ENCODE measurements at regions not wholly inside any gene's neighbourhood (a gene's known extent, or its start where the extent isn't known, plus 50 kb on each side); places are given as distances from the start of the nearest gene placed in this dataset.
"Not testable (repeated sequence)": the region's sequence is repeated elsewhere in the genome, so short reads cannot be mapped to it uniquely, and the experiment has no call there.

GRCh38 chr2:111529022-111529421 lies 355.0 kb downstream of the ANAPC1 start:
- DNase-seq (ENCODE audit: low read depth, low spot score) = not testable (repeated sequence)

GRCh38 chr2:111530239-111530965 lies 353.6 kb downstream of the ANAPC1 start:
- DNase-seq (ENCODE audit: low read depth, low spot score) = not testable (repeated sequence)

- DNase-seq (ENCODE audit: low read depth, low spot score) = not testable (repeated sequence)
These were observed 351.1 kb downstream of the ANAPC1 start for GRCh38 chr2:111532682-111533556.

DNA sequence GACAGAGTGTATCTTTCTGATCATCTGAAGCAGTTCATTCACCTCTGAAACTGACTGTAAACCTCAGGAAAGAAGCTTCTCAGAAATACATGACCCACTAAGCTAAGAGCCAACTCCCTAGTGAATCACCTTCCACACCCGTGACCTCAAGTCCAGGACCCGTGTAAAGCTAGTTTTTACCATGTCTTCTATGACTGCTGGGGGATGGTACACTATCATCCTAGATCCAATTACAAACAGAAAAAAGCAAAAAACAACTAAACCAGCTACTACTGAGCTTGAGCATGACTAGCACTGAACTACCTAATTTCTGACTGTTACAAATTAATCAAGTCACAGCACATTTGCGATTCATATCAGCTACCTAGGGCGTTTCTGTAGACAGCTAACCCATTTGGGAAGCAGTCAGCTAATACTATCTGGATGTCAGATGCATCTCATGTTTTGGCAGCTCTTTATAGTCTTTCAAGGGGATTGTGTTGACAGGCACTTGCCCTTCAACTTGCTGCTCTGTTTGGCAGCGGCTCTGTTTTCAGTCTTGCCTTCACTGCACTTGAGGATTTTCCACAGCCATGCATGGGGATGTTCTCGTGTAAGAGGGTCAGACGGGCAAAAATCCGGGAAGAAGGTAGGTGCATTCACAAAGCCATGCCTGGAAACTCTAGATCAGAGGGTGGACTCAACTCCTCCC lies 350.3 kb downstream of the ANAPC1 start:
- not testable (repeated sequence) for DNase-seq (ENCODE audit: low read depth, low spot score)

GRCh38 chr2:111534910-111535352 lies 349.1 kb downstream of the ANAPC1 start:
- no peak for DNase-seq (ENCODE audit: low read depth, low spot score)

- no peak for DNase-seq (ENCODE audit: low read depth, low spot score)
These were observed 348.6 kb downstream of the ANAPC1 start for GRCh38 chr2:111535404-111535803.

DNA sequence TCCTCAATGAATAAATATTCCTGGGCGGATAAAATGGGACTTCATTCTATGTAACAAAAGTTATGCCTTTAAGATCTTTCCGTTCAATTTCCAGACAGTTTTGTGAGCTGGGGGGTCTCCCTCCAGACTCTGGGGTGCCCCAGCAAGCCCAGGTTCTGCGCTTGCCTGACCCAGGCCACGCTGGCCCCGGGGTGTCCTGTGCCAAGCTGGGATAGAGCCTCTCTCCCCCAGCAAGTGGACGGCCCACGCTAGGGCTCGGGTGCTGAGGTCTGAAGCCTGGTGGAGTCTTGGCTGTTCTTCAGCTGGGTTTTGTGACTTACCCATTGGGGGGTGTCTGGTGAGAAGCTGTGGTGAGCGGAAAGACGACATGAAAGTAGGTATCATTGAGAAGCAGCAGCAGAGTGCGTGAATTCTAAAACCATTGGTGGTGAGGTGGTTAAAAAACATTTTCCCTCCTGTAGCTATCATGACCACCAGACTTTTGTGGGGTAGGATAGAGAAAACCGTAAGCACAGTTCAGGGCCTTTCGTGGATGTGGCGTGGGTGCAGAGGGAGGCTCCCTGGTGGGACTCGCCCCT lies 346.8 kb downstream of the ANAPC1 start:
- no peak for DNase-seq (ENCODE audit: low read depth, low spot score)

- not testable (repeated sequence) for DNase-seq (ENCODE audit: low read depth, low spot score)
These were observed 344.0 kb downstream of the ANAPC1 start for GRCh38 chr2:111539991-111540390.

DNA sequence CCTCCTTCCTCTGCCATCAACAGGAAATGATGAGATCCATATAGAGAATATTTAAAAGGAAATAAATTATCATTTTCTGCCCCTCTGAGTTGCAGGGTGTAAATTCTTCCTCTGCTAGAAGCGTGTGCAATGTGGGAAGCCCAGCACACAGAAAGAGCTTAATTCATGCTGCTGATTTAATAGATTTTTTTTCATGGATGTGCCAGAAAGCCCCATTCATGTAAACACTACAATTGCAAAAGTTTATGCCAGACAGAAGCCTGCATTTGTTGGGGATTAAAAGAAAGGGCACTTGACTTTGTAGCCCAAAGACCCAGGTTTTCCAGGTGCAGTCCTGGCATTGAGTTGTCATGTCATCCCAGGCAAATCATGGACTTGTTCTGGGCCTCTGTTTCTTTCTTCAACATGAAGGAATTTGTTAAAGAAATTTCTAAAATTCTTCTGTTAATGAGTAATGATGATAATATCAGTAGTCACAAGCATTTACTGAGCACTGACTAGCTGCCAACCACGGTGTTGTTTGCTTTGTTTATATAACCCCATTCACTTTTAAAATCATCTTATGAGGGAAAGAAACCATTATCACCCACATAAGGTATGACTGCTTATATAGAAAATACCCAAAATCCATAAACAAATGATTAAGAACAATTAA lies 341.7 kb downstream of the ANAPC1 start:
- not testable (repeated sequence) for DNase-seq (ENCODE audit: low read depth, low spot score)

DNA sequence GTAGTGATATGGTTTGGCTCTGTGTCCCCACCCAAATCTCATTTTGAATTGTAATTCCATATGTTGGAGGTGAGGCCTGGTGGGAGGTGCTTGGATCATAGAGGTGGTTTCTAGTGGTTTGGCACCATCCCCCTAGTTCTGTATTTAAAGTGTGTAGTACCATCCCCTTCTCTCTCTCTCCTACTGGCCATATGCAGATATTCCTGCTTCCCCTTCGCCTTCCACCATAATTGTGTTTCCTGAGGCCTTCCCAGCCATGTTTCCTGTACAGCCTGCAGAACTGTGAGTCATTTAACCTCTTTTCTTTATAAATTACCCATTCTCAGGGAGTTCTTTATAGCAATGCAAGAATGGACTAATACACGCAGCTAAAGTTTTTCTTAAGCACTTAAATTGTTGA lies 340.0 kb downstream of the ANAPC1 start:
- not testable (repeated sequence) for DNase-seq (ENCODE audit: low read depth, low spot score)

- not testable (repeated sequence) for DNase-seq (ENCODE audit: low read depth, low spot score)
These were observed 338.1 kb downstream of the ANAPC1 start for GRCh38 chr2:111545723-111546431.

DNA sequence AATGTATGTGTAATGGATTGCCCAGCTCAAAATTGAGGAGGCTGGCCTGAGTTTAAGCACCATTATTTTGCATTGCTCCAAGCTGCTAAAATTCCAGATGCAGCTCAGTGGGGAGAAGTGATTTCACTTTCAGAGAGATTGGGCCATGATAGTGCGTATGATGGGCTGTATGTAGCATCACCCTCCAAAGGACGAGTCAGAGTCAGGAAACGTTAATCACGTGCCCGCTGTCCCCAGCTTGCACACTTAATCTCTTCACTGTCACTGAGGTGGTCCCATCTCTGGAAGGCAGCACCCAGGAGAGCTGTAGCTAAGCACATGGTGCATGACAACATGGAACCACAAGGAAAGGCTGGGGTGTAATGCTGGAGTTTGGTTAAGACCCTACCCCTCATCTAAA lies 337.4 kb downstream of the ANAPC1 start:
- not testable (repeated sequence) for DNase-seq (ENCODE audit: low read depth, low spot score)

GRCh38 chr2:111549174-111549573 lies 334.8 kb downstream of the ANAPC1 start:
- not testable (repeated sequence) for DNase-seq (ENCODE audit: low read depth, low spot score)

- DNase-seq (ENCODE audit: low read depth, low spot score) = not testable (repeated sequence)
These were observed 332.6 kb downstream of the ANAPC1 start for GRCh38 chr2:111551428-111551827.

DNA sequence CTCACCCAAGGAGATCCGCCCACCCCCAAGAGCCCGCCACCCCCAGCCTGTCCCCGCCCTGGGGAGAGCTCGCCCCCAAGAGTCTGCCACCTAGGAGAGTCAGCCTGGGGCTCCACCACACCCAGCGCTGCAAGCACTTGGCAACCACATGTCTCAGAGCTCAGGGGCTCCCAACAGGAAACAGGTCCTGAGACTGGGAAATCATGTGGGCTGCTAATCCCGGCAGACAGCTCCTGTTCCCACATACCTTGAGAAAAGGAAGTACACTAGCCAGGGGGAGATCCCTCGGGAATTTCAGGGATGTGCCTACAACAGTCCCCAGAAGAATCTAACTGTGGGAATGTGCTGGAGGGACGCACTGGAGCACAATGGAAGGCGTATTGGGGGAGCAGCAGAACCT lies 331.4 kb downstream of the ANAPC1 start:
- DNase-seq (ENCODE audit: low read depth, low spot score) = not testable (repeated sequence)

DNA sequence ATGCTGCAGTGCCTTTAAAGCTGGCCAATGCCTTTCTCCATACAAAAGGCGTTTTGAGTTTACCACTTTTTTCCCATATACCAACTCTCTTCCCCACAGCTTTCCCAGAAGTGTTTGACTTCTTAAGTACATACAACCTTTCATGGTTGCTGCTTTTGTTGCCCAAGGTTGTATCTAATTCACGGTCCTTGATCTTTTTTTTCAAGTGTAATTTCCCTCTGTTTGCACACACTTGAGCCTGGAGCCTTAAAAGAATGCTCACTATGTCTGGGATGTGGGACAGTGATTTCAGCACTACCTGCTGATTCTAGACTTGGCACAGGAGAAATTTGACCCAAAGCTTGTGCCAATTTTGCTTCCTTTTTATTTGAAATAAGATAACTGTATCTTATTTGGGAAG lies 324.7 kb downstream of the ANAPC1 start:
- not testable (repeated sequence) for DNase-seq (ENCODE audit: low read depth, low spot score)

DNA sequence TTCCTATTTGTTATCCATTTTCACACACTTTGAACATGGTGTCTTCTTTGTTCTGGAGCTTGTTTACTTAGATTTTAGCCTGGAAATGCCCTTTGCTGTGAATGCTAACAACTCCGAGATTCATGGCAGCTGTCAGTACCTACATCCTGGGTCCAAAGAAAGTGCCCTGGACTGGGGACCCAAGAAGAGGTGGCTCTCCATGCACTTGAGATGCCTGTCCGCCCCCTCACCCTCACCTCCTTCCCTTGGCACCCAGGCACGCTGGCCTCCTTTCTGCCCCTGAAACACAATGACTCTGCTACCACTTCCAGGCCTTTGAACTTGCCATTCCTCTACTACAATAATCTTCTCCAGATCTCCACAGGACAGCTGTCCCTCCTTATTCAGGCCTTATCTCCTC lies 324.2 kb downstream of the ANAPC1 start:
- not testable (repeated sequence) for DNase-seq (ENCODE audit: low read depth, low spot score)

- DNase-seq (ENCODE audit: low read depth, low spot score) = not testable (repeated sequence)
These were observed 317.9 kb downstream of the ANAPC1 start for GRCh38 chr2:111566068-111566467.

DNA sequence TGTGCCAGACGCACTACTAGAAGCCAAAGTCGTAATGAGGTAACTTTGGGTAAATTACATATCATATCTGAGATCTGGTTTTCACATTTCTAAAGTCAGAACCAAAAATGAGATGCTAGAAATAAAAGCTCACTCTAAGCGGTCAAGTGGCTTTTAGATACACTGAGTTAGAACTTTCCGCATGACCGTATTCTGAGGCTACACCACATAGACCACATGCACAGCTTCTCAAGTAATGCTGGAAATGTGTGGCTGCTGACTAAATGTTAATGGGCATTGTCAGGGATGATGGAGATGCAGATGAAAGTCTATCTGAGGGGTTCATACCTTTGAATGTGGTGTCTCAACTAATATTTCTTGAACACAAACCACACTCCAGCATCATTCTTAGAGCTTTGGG lies 316.8 kb downstream of the ANAPC1 start:
- DNase-seq (ENCODE audit: low read depth, low spot score) = not testable (repeated sequence)
